Hindlimb muscle (tissue), 1 donor: ENCODE measurements at regions not wholly inside any gene's neighbourhood (a gene's known extent, or its start where the extent isn't known, plus 50 kb on each side); places are given as distances from the start of the nearest gene placed in this dataset.
"Not testable (repeated sequence)": the region's sequence is repeated elsewhere in the genome, so short reads cannot be mapped to it uniquely, and the experiment has no call there.

Experiments
- DNase-seq: peaks from one replicate; pipeline ENCODE4 v3.0.0-alpha.2; 2013

DNA sequence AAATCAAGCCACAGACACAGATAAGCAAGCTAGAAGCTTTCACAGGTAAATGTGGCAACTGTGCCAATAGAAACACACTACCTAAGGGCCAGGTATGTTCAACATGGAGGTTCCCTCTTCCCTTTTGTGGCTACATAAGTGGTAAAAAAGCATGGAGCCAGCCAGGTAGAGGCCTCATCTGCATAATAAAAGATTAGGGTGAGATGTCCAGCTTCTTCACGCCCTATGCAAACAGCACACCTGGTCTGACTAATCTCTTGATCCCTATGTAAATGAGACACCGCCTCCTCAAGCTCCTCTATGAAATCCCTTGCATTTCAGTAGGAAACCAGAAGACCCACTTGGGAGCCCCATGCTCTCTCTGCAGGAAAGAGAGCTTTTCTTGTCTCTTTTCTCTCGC lies 282.2 kb downstream of the NEBL start:
- no peak for DNase-seq

DNA sequence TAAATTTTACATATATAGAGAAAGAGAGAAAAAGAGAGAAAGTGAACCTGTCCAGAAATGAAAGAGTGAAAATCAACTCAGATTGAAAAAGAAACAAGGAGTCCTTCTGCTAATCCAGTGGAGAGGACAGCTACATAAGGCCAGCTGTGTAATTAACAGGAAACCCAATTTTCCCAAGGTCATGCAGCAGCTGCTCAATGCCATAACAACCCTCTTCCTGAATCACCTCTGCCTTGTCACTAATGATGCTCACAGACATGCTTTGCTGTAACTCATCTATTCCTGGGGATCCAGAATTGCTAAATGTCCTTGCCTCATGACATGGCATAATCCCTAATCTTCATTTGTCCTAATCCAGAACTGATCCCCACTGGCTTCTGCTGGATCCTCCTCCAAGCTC lies 288.6 kb downstream of the NEBL start:
- no peak for DNase-seq

DNA sequence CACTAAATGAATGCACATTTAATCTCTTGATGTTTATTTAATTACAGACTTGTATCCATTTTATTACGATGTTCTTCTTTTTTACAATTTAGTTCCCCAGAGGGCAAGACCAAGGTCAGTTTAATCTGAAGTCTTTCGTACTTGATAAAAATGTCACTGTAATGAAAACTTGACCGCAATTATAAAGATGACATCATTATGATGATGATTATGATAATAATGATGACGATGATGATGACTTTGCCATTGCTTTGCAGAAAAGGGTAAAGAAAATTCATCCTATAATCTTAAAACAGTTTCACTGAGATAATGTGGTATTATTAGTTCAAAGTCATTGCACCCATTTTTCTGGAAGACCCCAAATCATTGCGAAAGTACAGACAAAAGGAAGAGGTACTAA lies 290.1 kb downstream of the NEBL start:
- DNase-seq, result no peak

DNA sequence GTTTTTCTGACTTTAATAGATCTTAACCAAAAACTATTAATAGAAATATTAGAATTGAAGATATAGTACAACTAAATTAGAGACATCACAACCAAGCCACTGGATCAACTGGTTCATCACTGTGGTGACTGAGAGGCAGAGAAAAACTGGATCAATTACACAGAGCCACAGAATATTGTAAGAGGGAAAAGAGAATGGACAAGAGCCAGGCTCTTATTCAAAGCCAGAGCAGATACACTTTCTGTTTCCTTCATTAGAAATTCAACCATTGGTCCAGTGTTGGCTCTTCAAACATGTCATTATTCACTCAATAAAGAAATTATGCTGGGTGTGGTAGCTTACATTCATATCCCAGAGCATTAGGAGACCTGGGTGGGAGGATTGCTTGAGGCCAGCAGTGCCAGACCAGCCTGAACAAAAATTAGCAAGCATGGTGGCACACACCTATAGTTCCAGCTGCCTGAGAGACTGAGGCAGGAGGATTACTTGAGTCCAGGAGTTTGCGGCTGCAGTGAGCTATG lies 295.1 kb downstream of the NEBL start:
- no peak for DNase-seq

DNA sequence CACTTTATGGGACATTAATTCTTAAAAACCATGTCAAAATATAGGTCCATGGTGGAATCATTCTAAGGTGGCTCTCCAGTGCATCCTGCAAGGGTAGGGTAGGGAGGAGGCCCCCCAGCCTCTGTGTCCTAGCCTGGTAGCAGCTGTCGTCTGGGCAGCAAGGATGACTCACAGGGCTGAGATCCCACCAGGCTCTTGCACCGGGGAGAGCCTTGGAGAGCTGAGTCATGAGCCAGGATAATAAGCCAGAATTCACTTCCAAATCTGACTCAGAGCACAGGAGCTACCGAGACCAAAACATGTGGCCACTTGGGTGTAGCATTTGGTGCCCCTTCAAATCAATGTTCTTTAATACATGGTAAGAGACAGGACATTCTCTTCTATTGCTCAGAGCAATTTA lies 298.5 kb downstream of the NEBL start:
- no peak for DNase-seq

DNA sequence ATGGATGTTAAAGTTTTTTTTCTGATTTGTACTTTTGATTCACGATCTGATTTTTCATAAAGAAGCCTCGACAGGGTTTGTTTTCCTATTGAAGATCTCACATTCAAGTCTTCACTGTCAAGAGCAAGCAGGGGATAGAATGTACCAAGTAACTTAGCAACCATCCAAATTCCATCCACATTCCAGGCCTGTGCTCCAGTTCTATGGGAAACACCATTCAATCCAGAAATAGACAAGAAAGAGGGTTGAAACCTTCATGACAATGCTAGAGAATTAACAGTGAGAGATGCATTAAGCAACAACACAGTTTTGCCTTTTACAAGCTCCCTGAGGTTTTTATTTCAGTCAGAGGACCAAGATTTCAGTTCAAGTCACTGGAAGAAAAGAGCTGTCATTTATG lies 300.2 kb downstream of the NEBL start:
- no peak for DNase-seq

DNA sequence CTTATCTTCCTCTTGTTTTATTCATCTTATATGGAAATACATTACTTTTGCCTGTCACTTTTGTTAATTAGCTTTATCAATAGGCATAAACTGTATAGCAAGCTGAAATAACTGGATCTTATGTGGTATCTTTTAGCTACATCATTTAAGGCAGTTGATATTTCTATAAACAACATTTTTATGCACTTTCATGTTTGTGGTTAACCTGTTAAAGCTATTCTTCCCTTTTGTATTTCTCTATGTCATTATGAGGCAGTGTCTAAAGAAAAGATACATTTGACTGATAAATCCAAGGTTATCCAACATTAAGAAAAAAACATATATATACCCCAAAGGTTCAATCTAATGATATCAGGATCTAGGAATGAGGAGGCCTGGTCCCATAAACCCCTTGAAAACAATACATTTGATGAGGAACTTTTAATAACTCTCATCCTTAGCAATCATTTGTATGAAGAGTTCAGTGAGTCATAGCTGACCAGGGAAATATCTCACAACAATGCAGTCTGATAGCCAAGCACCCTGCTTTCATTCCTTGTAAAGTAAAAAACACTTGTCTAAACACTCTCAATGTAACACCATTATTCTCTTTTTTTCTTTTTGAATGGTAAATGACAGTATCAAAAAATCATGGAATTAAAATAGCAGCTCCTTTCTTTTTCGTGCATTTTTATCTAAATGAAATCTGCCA lies 300.9 kb downstream of the NEBL start:
- DNase-seq, result no peak

DNA sequence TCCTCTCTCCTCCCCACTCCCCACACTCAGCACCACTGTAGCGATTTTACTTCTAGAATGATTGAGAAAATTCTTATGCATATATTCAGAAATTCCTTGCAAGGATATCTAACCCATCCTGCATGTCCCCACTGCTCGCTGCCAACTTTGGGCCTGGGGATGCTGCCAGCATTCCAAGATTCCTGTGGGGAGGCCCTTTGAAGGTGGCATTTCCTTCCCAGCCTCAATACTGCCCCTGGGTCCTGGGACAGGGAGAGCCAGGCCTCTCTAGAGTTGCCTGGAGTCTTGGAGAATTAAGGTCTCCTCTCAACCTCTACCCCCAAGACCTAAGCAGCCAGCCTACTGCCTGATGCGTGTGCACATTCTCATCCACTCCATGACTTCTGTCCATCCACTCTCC lies 303.5 kb downstream of the NEBL start:
- DNase-seq, result no peak

DNA sequence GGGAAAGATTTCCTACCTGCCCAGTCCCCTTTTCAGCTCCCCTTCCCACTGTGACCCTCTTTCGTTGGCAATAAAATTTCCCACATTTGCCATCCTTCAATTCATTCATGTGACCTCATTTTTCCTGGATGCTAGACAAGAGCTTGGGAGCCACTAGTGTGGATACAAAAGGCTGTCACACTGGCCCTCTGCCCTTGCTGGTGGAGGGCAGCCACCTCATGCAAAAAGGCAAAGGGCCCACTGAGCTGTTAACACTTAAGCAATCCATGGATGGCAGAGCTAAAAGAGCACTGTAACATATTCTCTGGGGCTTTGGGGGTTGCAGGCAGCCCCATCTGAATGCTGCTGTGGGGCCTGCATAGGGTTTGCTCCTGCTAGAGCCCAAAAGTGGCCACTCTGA lies 315.1 kb downstream of the NEBL start:
- DNase-seq, result no peak

DNA sequence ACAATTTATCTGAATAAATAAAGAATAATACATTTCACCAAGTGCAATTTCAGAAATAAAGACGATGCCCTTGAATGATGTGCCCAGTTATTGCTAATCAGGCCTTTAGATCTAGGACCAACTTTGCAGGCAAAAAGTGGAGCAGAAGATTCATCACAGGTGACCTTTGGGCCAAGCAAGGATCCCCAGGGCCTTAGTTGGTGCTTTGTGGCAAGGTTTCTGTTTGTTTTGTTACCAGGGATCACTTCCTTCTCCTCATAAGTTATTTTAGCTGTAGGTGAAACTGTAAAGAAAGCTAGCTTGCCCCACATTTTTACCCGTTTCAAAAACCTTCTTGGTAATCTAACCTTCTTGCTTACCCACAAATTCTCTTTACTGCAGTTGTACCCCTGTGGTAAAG lies 323.2 kb downstream of the NEBL start:
- DNase-seq, result no peak

DNA sequence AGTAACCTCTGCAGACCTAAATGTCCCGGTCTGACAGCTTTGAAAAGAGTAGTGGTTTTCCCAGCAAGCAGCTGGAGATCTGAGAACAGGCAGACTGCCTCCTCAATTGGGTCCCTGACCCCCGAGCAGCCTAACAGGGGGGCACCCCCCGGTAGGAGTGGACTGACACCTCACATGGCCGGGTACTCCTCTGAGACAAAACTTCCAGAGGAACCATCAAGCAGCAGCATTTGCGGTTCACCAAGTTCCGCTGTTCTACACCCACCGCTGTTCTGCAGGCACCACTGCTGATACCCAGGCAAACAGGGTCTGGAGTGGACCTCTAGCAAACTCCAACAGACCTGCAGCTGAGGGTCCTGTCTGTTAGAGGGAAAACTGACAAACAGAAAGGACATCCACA lies 341.1 kb downstream of the NEBL start:
- not testable (repeated sequence) for DNase-seq

DNA sequence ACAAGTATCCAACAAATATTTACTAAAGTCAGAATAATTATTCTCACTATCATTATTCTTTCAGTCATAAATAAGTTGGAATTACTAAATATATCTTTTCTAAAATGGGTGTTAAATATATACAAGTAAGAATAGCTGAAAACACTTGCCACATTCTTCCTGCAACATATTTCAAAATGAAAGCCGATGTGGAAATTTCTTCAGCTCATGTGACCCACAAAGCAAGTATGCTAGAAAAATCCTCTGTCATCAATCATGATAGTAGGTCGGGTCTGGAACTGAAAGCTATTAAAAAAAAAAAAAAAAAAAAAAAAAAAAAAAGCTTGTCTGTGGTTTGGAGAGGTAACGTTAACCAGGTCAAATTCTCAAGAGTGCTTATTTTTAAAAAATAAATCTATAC lies 344.7 kb downstream of the NEBL start:
- no peak for DNase-seq

DNA sequence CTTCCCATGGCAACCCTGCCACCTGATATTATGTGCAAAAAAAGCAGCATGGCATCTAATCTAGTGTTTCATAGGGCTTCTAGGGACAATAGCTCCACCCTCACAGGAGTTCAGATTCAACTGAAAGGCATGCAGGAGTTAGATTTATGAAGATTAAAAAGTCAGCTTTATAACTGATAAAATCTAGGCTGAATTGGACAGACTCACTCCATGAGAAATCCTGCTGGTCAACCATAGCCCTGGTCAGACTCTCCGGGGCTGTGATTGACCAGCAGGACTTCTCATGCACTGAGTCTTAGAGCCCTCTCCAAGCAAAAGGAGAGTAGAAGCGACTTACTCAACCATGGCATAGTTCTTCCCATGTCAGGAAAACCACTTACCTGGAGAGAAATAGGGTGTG lies 345.4 kb downstream of the NEBL start:
- DNase-seq, result no peak

DNA sequence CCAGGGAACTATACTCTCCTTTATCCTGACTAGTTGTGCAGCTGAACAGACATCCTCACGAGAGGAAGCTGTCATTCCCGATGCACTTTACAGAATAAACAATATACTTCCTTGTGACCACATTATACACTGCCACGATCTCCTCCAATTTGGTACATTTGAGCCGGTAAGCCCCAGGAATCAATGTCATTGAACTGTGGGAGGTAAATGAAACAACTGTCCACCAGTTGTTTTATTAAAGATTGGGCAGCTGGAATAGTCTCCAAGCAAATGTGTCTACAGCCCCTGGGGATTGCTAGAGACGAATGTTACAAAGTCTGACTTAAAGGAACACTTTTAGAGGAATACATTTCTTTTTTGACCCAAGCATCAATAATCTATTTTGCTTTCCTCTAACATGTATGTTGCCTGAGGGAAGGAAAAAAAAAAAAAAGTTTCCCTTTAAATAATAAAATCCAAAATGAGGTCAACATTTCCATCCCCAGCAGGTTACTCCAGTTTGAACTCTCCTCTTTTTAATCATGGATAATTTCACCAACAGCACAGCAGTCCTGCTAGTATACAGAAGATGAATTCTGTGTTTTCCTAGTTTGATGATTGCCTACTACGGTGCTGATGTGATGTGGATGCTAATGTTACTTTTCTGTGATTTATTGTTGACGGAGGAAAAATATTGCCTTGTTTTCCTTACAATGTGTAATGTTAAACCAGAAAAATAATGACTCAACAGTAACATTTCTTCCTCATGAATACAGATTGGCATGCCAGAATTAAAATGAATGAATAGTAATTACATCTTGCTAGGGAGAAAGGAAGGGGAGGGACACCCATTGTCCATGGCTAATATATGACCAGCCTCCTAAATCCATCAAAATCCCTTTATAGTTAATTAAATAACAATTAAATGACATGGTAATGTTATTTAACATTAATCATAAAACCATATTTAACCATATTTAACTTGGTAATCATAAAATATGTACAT lies 360.9 kb downstream of the NEBL start:
- DNase-seq, result peak; percentile 19

DNA sequence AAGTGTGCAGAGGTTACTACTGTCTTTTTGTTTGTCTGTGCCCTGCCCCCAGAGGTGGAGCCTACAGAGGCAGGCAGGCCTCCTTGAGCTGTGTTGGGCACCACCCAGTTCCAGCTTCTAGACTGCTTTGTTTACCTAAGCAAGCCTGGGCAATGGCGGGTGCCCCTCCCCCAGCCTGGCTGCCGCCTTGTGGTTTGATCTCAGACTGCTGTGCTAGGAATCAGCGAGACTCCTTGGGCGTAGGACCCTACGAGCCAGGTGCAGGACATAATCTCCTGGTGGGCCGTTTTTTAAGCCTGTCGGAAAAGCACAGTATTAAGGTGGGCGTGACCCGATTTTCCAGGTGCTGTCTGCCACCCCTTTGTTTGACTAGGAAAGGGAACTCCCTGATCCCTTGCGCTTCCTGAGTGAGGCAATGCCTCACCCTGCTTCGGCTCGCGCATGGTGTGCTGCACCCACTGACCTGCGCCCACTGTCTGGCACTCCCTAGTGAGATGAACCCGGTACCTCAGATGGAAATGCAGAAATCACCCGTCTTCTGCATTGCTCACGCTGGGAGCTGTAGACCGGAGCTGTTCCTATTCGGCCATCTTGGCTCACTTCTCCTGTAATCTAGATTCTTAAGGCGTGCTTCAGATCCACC lies 365.7 kb downstream of the NEBL start:
- DNase-seq, result not testable (repeated sequence)

DNA sequence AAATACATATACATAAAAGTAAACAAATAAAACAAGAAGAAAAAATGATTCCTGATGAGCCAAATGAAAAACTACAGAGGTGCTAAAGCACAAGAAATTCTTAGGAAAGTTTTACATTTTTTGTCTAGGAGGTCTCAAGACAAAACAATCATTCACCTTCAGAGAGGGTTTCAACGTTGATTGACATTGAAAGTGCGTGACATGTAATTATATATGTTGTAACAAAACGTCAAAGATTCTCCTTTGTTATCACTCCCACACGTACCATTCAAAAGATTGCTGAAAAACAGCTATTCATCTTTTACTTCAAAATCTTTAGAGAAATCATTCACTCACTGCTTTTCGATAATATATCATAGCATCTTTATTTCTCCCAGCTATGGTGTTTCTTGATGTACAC lies 375.9 kb downstream of the NEBL start:
- DNase-seq, result no peak

DNA sequence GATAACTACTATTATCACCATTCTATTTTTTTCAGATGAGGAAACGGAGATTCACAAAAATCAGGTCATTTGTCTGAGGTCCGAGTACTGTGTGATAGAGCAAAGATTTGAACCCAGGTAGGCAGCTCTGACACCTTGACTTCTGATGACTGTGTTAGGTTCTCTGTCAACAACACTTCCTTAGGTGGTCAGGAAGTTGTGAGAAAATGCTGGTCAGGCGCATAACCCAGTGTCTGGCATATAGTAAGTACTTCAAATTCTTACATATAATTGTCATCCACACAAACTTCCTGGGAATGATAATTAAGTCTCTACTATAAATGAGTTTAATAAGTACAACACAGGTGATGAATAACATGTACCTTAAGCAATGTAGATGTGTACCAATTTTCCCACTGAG lies 381.5 kb downstream of the NEBL start:
- DNase-seq, result no peak

DNA sequence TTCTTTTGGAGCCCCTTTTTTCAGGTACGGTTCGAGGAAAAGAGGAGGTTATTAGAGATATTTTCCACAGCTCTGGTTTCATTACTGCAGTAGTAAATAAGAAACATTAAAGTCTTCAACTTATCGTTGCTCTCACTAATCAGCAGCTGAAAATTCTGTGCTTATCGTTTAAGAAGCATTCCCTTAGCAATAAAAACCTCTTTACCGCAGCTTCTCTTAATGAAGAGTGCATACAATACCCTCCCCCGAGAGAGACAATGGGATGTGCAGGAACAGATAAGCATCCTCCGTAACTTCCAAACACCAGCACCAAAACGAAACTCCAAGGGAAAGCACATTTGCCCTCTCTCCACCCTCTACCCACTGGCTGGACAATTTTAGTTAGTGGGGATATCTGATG lies 384.5 kb downstream of the NEBL start:
- DNase-seq, result no peak

DNA sequence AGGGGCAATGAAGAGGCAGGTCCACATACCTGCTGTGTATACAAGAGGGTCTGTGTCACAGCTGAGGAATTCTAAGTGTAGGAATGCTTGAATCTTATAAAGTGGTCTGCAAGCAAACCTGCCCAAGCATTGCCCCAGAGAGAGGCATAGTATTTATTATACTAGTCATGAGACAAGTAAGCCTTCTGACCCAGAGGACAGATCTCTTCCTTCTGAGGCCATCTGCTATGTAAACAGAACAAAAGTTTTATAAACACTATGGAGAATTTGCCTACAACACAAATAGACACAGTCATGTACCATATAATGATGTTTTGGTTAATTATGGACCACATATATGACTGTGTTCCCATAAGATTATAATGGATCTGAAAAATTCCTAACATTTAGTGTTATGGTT lies 388.2 kb downstream of the NEBL start:
- DNase-seq, result no peak

DNA sequence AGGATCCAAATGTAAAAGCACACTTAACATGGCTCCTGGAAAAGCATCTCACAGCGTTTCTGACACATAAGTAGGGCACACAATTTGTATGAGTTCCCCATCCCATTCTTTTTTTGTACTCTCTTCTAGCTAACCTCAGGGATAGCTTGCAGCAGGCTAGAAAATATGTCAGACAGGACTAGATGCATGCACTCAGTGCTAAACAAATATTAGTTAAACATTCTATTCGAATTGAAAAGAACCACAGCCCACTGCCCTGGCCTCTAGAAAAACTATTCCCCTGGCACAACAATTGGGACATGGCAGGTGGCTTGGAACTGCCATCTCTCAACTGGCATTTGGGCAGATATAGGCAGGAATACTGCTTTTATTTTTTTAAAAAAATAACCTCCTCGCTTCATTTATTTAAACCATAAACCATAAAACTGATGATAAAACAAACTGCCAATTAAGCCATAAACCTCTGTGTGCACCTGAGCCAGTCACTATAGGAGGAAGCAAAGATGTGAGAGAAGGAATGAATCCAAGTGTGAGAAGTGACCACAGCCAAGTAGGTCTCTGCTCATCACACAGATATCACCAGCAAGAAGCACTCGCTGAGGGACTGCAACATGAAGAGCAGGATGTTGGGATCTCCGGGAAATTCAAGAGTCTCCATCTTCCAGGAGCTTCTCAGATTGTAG lies 394.1 kb downstream of the NEBL start:
- DNase-seq, result no peak

DNA sequence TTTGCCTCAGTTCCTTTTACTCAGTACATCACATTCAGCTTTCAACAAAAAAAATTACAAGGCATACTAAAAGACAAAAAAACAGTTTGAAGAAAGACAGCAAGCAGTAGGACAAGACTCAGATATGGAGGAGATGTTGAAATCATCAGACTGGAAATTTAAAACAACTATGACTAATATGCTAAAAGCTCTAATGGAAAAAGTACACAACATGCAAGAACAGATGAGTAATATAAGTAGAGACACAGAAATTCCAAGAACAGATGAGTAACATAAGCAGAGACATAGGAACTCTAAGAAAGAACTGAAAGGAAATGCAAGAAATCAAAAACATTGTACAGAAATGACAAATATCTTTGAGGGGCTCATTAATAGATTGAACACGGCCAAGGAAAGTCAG lies 402.6 kb downstream of the NEBL start:
- no peak for DNase-seq

DNA sequence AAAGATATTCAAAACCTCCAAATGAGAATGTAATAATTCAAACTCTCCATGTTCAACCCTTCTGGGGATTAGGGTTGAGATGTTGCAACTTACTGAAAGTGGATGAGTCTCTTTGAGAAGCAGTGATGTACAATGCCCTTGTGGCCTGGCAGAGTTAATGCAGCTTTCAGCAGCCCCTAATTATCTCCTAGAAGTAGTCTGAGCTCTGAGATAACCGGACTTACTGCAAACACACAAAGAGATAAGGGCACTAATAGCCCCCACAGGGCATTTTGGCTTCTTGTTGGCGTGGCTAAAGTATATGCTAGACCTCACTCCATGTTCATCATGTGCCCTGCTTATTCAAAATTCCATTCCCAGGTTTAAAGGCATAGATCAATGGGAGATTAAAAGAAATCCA lies 404.7 kb downstream of the NEBL start:
- DNase-seq, result no peak

DNA sequence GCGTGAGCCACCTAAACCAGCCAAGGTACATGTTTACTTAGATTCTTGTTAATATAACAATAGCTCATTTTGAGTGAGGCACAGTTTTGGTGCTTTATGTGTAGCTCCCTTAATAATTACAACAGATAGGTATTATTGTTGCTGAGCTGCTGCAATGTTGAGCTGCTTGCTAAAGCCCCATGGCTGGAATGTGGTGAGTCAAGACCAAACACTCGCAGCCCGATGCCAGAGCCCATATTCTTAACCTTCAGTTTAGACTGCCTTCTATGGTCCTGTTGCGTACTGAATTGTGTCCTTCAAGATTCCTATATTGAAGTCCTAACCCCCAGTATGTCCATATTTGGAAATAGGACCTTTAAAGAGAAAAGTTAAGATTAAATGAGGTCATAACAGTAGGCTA lies 407.1 kb downstream of the NEBL start:
- no peak for DNase-seq
